OCI-LY7 (cell line): ENCODE measurements at regions not wholly inside any gene's neighbourhood (a gene's known extent, or its start where the extent isn't known, plus 50 kb on each side); places are given as distances from the start of the nearest gene placed in this dataset.

ENCODE experiments used
- EZH2phosphoT487 ChIP-seq: fragments of 200-600 bp; sonication (generic); IDR thresholded peaks from 2 replicates; pipeline ENCODE4 v1.6.1; 2018; ENCODE audit warnings: low read depth, borderline replicate concordance, mild to moderate bottlenecking, mixed run types, antibody characterized with exemption, low read length, moderate library complexity, mixed read lengths
- TF ChIP-seq, protein P1 (sequence below): fragments of 200-600 bp; sonication (generic); conservative IDR thresholded peaks from 2 replicates; pipeline ENCODE4 v1.5.1; 2014; ENCODE audit warnings: mild to moderate bottlenecking, antibody characterized with exemption, low read length, moderate library complexity, mixed read lengths

DNA sequence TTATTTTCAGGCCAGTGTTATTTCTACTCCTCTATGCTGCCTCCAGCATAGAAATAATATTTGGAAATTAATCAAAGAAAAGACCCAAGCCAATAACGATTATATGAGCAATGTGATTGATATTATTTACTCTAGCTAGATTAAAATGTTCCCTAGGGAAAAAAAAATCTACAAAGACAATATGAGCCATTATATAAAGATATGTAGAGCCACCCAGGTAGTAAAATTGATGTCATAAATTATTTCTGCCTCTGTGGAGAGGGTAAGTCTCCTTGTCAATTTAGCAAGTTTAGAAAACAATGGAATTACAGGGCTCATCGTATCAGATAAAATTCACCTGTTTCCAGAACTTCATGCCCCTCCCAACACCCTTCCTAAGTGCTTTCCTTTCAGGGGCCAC, 202.9 kb downstream of the RDH14 start:
- TF ChIP-seq, protein P1, sequence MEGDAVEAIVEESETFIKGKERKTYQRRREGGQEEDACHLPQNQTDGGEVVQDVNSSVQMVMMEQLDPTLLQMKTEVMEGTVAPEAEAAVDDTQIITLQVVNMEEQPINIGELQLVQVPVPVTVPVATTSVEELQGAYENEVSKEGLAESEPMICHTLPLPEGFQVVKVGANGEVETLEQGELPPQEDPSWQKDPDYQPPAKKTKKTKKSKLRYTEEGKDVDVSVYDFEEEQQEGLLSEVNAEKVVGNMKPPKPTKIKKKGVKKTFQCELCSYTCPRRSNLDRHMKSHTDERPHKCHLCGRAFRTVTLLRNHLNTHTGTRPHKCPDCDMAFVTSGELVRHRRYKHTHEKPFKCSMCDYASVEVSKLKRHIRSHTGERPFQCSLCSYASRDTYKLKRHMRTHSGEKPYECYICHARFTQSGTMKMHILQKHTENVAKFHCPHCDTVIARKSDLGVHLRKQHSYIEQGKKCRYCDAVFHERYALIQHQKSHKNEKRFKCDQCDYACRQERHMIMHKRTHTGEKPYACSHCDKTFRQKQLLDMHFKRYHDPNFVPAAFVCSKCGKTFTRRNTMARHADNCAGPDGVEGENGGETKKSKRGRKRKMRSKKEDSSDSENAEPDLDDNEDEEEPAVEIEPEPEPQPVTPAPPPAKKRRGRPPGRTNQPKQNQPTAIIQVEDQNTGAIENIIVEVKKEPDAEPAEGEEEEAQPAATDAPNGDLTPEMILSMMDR = no peak
- no peak for TF ChIP-seq EZH2phosphoT487
